ENCODE measurements at regions not wholly inside any gene's neighbourhood (a gene's known extent, or its start where the extent isn't known, plus 50 kb on each side); places are given as distances from the start of the nearest gene placed in this dataset.

DNA sequence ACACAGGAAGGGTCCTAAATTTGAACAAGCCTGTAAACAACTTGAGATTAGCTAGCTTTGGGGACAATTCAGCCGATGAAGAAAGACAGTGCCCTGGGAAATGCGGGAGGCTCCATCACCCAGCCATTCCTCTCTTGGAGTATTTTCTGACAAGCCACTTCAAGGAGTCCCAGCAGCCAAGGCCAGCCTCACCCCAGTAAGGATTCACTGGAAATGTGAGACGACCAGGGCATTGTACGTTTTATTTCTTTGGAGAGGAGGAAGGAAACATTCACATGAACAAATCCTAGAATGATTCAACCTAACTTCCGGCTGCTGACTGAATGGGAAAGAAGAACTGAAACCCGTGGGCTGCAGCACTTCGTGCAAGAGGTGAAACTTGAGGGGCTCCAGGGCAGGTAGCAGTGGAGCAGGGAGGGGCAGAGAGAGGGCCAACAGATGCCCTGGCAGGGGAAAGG, 116.4 kb upstream of the ARHGEF3 start:
- intact Hi-C loops (cut with micrococcal nuclease; ENCODE audit: unreplicated experiment) = no loop called here
- H3F3A ChIP-seq (ENCODE audit: insufficient read depth, low read depth) = no peaks in the 10 kb centered on the region
- no peak overlapping the region for H3K27ac ChIP-seq
- no peaks in the 10 kb centered on the region for H4K20me1 ChIP-seq (ENCODE audit: insufficient read depth)
- H3K79me2 ChIP-seq (ENCODE audit: low read depth) = no peaks in the 10 kb centered on the region
- no peaks in the 10 kb centered on the region for H3K9me3 ChIP-seq (ENCODE audit: insufficient read depth, low read depth)
- no peaks in the 10 kb centered on the region for H3K36me3 ChIP-seq (ENCODE audit: low read depth)
- no peaks in the 10 kb centered on the region for H3K9me2 ChIP-seq (ENCODE audit: insufficient read depth)
- no peak for DNase-seq
- no peak overlapping the region for H3K4me2 ChIP-seq
- CTCF ChIA-PET = no interaction called here
- H2AFZ ChIP-seq = no peak overlapping the region
- POLR2A ChIA-PET (ENCODE audit: unreplicated experiment) = no interaction called here
- BruUV-seq (replicated peaks) = no TSS peak
- H3K4me3 ChIP-seq = no peak overlapping the region
- TF ChIP-seq, protein P1, sequence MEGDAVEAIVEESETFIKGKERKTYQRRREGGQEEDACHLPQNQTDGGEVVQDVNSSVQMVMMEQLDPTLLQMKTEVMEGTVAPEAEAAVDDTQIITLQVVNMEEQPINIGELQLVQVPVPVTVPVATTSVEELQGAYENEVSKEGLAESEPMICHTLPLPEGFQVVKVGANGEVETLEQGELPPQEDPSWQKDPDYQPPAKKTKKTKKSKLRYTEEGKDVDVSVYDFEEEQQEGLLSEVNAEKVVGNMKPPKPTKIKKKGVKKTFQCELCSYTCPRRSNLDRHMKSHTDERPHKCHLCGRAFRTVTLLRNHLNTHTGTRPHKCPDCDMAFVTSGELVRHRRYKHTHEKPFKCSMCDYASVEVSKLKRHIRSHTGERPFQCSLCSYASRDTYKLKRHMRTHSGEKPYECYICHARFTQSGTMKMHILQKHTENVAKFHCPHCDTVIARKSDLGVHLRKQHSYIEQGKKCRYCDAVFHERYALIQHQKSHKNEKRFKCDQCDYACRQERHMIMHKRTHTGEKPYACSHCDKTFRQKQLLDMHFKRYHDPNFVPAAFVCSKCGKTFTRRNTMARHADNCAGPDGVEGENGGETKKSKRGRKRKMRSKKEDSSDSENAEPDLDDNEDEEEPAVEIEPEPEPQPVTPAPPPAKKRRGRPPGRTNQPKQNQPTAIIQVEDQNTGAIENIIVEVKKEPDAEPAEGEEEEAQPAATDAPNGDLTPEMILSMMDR (conservative IDR thresholded peaks at IDR 0.05) = no peak
- TF ChIP-seq EZH2 (IDR thresholded peaks at IDR 0.05; ENCODE audit: low read depth) = no peak
- no peaks in the 10 kb centered on the region for H3K27me3 ChIP-seq (ENCODE audit: insufficient read depth, low read depth)
- no peaks in the 10 kb centered on the region for H3K4me1 ChIP-seq (replicated peaks; ENCODE audit: insufficient read depth)

DNA sequence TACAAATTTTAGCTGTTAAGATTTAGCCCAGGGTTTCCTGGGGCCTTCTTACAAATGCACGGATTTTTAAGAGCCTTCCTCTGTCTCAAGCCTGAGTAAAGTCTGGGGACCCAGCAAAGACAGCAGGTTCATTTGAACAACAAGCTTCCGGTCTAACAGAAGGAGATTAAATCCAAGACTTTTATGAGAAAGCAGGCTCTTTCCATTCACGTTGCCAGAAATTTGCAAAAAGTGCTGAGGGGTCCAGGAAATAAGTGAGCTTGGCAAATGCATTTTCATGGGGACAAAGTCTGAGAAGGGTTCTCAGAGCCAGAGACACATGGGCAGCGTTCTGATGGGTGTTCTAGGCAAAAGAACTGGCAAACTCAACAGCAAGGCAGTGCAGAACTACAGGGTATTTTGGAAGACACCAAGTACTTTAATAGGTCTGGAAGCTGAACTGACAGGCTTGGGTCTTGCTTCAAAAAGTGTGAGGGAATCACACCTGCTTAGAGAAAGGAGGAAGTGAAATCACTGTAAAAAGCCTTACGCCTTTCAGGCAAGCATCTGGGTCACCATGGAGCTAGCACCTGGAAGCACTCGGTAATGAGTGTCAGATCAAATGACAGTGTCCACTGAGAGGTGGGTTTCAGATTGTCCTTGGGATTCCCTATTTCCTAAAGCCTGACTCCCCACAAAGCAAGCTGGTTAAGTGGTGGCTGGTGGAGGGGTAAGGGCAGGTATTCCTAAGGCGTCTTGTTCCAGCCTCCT, 115.8 kb upstream of the ARHGEF3 start:
- no TSS peak for BruUV-seq (replicated peaks)
- Histone ChIP-seq H3F3A (ENCODE audit: insufficient read depth, low read depth) (no peaks in the 10 kb centered on the region), H3K36me3 (ENCODE audit: low read depth) (no peaks in the 10 kb centered on the region), H3K9me3 (ENCODE audit: insufficient read depth, low read depth) (no peaks in the 10 kb centered on the region), H3K9me2 (ENCODE audit: insufficient read depth) (no peaks in the 10 kb centered on the region), H3K27me3 (ENCODE audit: insufficient read depth, low read depth) (no peaks in the 10 kb centered on the region), H3K27ac (no peak overlapping the region), H2AFZ (no peak overlapping the region), H3K4me2 (no peak overlapping the region), H3K4me3 (no peak overlapping the region), H3K79me2 (ENCODE audit: low read depth) (no peaks in the 10 kb centered on the region), H3K4me1 (replicated peaks; ENCODE audit: insufficient read depth) (no peaks in the 10 kb centered on the region), H4K20me1 (ENCODE audit: insufficient read depth) (no peaks in the 10 kb centered on the region)
- CTCF ChIA-PET = no interaction called here
- POLR2A ChIA-PET (ENCODE audit: unreplicated experiment) = no interaction called here
- TF ChIP-seq EZH2 (IDR thresholded peaks at IDR 0.05; ENCODE audit: low read depth) = no peak
- DNase-seq = no peak
- intact Hi-C loops (cut with micrococcal nuclease; ENCODE audit: unreplicated experiment) = no loop called here

DNA sequence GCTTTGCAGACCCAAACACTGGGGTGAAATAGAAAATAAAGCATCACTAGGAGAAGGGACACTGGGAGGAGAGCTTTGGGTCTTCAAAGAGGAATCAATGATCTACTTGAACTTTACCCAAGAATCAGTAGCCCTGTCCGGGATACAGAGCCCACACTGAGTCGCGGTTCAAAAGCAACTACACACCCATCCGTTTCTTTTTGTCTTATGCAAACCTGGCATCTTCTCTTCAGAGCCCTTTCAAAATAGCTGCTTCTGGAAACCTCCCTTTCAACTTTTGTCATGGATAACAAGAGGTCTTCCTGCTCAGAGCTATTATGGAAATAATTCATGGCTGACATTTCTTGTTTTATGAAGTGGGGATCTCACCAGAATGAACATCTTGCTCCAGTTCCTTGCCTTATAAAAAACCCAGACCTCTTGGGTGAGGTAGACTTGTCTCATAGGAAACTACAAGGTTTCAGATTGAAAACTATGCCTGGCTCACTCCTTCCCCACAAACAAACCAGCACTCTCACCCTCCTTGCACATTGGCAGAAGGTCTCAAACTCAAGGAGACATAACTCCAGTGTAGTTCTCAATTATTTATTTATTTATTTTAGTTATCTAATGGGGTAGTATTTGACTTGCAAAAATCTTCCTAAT, 115.1 kb upstream of the ARHGEF3 start:
- Histone ChIP-seq H3K27ac (no peak overlapping the region), H3F3A (ENCODE audit: insufficient read depth, low read depth) (no peaks in the 10 kb centered on the region), H4K20me1 (ENCODE audit: insufficient read depth) (no peaks in the 10 kb centered on the region), H3K4me2 (no peak overlapping the region), H3K36me3 (ENCODE audit: low read depth) (no peaks in the 10 kb centered on the region), H3K79me2 (ENCODE audit: low read depth) (no peaks in the 10 kb centered on the region), H2AFZ (no peak overlapping the region), H3K9me3 (ENCODE audit: insufficient read depth, low read depth) (no peaks in the 10 kb centered on the region), H3K9me2 (ENCODE audit: insufficient read depth) (no peaks in the 10 kb centered on the region), H3K4me1 (replicated peaks; ENCODE audit: insufficient read depth) (no peaks in the 10 kb centered on the region), H3K27me3 (ENCODE audit: insufficient read depth, low read depth) (no peaks in the 10 kb centered on the region), H3K4me3 (no peak overlapping the region)
- no peak for TF ChIP-seq EZH2 (IDR thresholded peaks at IDR 0.05; ENCODE audit: low read depth)
- TF ChIP-seq, protein P1 (conservative IDR thresholded peaks at IDR 0.05) = no peak
- no TSS peak for BruUV-seq (replicated peaks)
- POLR2A ChIA-PET (ENCODE audit: unreplicated experiment) = no interaction called here
- DNase-seq = no peak
- CTCF ChIA-PET = no interaction called here
- intact Hi-C loops (cut with micrococcal nuclease; ENCODE audit: unreplicated experiment) = no loop called here
